Caco-2 (cell line): ENCODE measurements at regions not wholly inside any gene's neighbourhood (a gene's known extent, or its start where the extent isn't known, plus 50 kb on each side); places are given as distances from the start of the nearest gene placed in this dataset.

ENCODE experiments used
- BruUV-seq: library from RNA; stranded (reverse); fragments of 400-500 nt; replicated peaks from 2 replicates; lab custom pipeline; 2021; lab: Mats Ljungman, UMichigan
- CTCF ChIA-PET: fragments of 300-600 bp; sonication (Branson Sonifier 250); formaldehyde crosslinking; loops from one replicate; lab custom pipeline; 2022; ENCODE audit warnings: antibody characterized with exemption; lab: Charles Lee
- POLR2A ChIA-PET: fragments of 300-600 bp; sonication (Branson Sonifier 250); formaldehyde crosslinking; loops from one replicate; lab custom pipeline; 2022; ENCODE audit warnings: antibody characterized with exemption; lab: Charles Lee
- DNase-seq, 2 experiments: peaks; one replicate each; pipeline versions ENCODE4 v3.0.0 to v3.0.0-alpha.2; 2020 to 2022
- H3K27me3 ChIP-seq: replicated peaks from 2 replicates; pipeline ENCODE4 v1.6.0; 2011; ENCODE audit warnings: low read length; ENCODE audit not compliant: control insufficient read depth, insufficient read depth
- H3K36me3 ChIP-seq: 2 replicates; pipeline ENCODE4 v1.5.1; 2011; ENCODE audit warnings: low read length; ENCODE audit not compliant: control insufficient read depth, insufficient read depth
- H3K4me1 ChIP-seq: fragments of 250-450 bp; sonication (Bioruptor Pico); 2 replicates; pipeline ENCODE4 v1.5.1; 2020; ENCODE audit warnings: mild to moderate bottlenecking
- H3K4me3 ChIP-seq: 2 replicates; pipeline ENCODE4 v1.5.1; 2011; ENCODE audit warnings: low read depth, mild to moderate bottlenecking, control low read depth, low read length
- H3K9me3 ChIP-seq: fragments of 250-450 bp; sonication (Bioruptor Pico); 2 replicates; pipeline ENCODE4 v1.5.1; 2020; ENCODE audit warnings: mild to moderate bottlenecking, moderate library complexity
- H3K27ac Mint-ChIP-seq: one replicate; pipeline ENCODE4 v1.8.0; 2022; ENCODE audit warnings: mixed read lengths; ENCODE audit not compliant: unreplicated experiment
- H3K27me3 Mint-ChIP-seq: one replicate; pipeline ENCODE4 v1.8.0; 2022; ENCODE audit warnings: mixed read lengths; ENCODE audit not compliant: insufficient read depth, unreplicated experiment
- H3K36me3 Mint-ChIP-seq: one replicate; pipeline ENCODE4 v1.8.0; 2022; ENCODE audit warnings: mild to moderate bottlenecking, mixed read lengths; ENCODE audit not compliant: insufficient read depth, unreplicated experiment
- H3K4me1 Mint-ChIP-seq: one replicate; pipeline ENCODE4 v1.8.0; 2022; ENCODE audit warnings: low read depth, mixed read lengths; ENCODE audit not compliant: unreplicated experiment
- H3K4me3 Mint-ChIP-seq: one replicate; pipeline ENCODE4 v1.8.0; 2022; ENCODE audit warnings: mild to moderate bottlenecking, moderate library complexity, mixed read lengths; ENCODE audit not compliant: unreplicated experiment
- H3K9me3 Mint-ChIP-seq: one replicate; pipeline ENCODE4 v1.8.0; 2022; ENCODE audit warnings: mixed read lengths; ENCODE audit not compliant: unreplicated experiment
- CTCF ChIP-seq, 2 experiments: fragments of 200-600 bp in 1 of 2; IDR thresholded peaks; 1 replicate in 1 of 2; 2 replicates in 1 of 2; pipeline versions ENCODE4 v1.5.1 to v1.8.0; 2011 to 2022; ENCODE audit warnings: antibody characterized with exemption in 1 of 2, control low read depth in 1 of 2, inconsistent platforms in 1 of 2, low read depth in 1 of 2, low read length in 1 of 2, mild to moderate bottlenecking in 1 of 2, moderate library complexity in 1 of 2; ENCODE audit not compliant: insufficient read depth in 1 of 2, severe bottlenecking in 1 of 2, unreplicated experiment in 1 of 2
- intact Hi-C: fragments of 100-400 bp; cut with micrococcal nuclease; formaldehyde crosslinking; loops from one replicate; pipeline ENCODE4 v1.10.0; 2022; ENCODE audit not compliant: unreplicated experiment

- H3K9me3 Mint-ChIP-seq: no peaks in the 10 kb centered on the region
- intact Hi-C loops: no loop called here
- H3K9me3 ChIP-seq: no peaks in the 10 kb centered on the region
- H3K4me1 Mint-ChIP-seq: no peaks in the 10 kb centered on the region
- H3K27me3 ChIP-seq: no peaks in the 10 kb centered on the region
- DNase-seq: no peak
- no peaks in the 10 kb centered on the region for H3K4me1 ChIP-seq
- H3K36me3 Mint-ChIP-seq: no peaks in the 10 kb centered on the region
- no peaks in the 10 kb centered on the region for H3K36me3 ChIP-seq
- H3K4me3 ChIP-seq: no peak overlapping the region
- H3K27me3 Mint-ChIP-seq: no peaks in the 10 kb centered on the region
- ChIA-PET POLR2A (no interaction called here), CTCF (no interaction called here)
- H3K4me3 Mint-ChIP-seq: no peak overlapping the region
- no peak overlapping the region for H3K27ac Mint-ChIP-seq
- BruUV-seq: no TSS peak
- no peak for TF ChIP-seq CTCF (IDR thresholded peaks at IDR 0.05; ENCODE audit: insufficient read depth in 1 of 2, low read depth in 1 of 2, low read length in 1 of 2, severe bottlenecking in 1 of 2, unreplicated experiment in 1 of 2)
Observed at GRCh38 chr3:6601374-6601773, 259.5 kb upstream of the GRM7 start.

GRCh38 chr3:6602329-6602728 lies 258.6 kb upstream of the GRM7 start:
- Mint-ChIP-seq H3K4me1 (no peaks in the 10 kb centered on the region), H3K27me3 (no peaks in the 10 kb centered on the region), H3K27ac (no peak overlapping the region), H3K4me3 (no peak overlapping the region), H3K36me3 (no peaks in the 10 kb centered on the region), H3K9me3 (no peaks in the 10 kb centered on the region)
- ChIA-PET CTCF (no interaction called here), POLR2A (no interaction called here)
- no peaks in the 10 kb centered on the region for H3K27me3 ChIP-seq
- H3K9me3 ChIP-seq: no peaks in the 10 kb centered on the region
- H3K36me3 ChIP-seq: no peaks in the 10 kb centered on the region
- no peaks in the 10 kb centered on the region for H3K4me1 ChIP-seq
- TF ChIP-seq CTCF (IDR thresholded peaks at IDR 0.05; ENCODE audit: insufficient read depth in 1 of 2, low read depth in 1 of 2, low read length in 1 of 2, severe bottlenecking in 1 of 2, unreplicated experiment in 1 of 2): no peak
- intact Hi-C loops: no loop called here
- DNase-seq: no peak
- BruUV-seq: no TSS peak
- H3K4me3 ChIP-seq: no peak overlapping the region

GRCh38 chr3:6605227-6605626 lies 255.7 kb upstream of the GRM7 start:
- DNase-seq: no peak
- H3K4me3 ChIP-seq: no peak overlapping the region
- no peaks in the 10 kb centered on the region for H3K36me3 ChIP-seq
- Mint-ChIP-seq H3K4me1 (peaks cover 7% of the 10 kb centered on the region), H3K27me3 (no peaks in the 10 kb centered on the region), H3K9me3 (no peaks in the 10 kb centered on the region), H3K36me3 (no peaks in the 10 kb centered on the region), H3K4me3 (no peak overlapping the region), H3K27ac (no peak overlapping the region)
- no peaks in the 10 kb centered on the region for H3K9me3 ChIP-seq
- BruUV-seq: no TSS peak
- ChIA-PET POLR2A (no interaction called here), CTCF (no interaction called here)
- no peaks in the 10 kb centered on the region for H3K4me1 ChIP-seq
- intact Hi-C loops: no loop called here
- H3K27me3 ChIP-seq: no peaks in the 10 kb centered on the region
- no peak for TF ChIP-seq CTCF (IDR thresholded peaks at IDR 0.05; ENCODE audit: insufficient read depth in 1 of 2, low read depth in 1 of 2, low read length in 1 of 2, severe bottlenecking in 1 of 2, unreplicated experiment in 1 of 2)
